ENCODE measurements at regions not wholly inside any gene's neighbourhood (a gene's known extent, or its start where the extent isn't known, plus 50 kb on each side); places are given as distances from the start of the nearest gene placed in this dataset.

- no peak for DNase-seq (ENCODE audit: low read depth)
Observed at GRCh38 chr13:105788530-105788929, 746.9 kb downstream of the EFNB2 start.

- DNase-seq (ENCODE audit: low read depth) = no peak
Observed at GRCh38 chr13:105787632-105788031, 747.8 kb downstream of the EFNB2 start.

- DNase-seq (ENCODE audit: low read depth) = no peak
Observed at GRCh38 chr13:105785436-105785835, 750.0 kb downstream of the EFNB2 start.

- DNase-seq (ENCODE audit: low read depth) = no peak
Observed at GRCh38 chr13:105783261-105783660, 752.2 kb downstream of the EFNB2 start.

GRCh38 chr13:105778196-105778595 is 757.3 kb downstream of the EFNB2 start:
- DNase-seq (ENCODE audit: low read depth) = no peak

- DNase-seq (ENCODE audit: low read depth) = no peak
Observed at GRCh38 chr13:105774739-105775460, 760.6 kb downstream of the EFNB2 start.

- DNase-seq (ENCODE audit: low read depth) = no peak
Observed at GRCh38 chr13:105773863-105774538, 761.5 kb downstream of the EFNB2 start.

- no peak for DNase-seq (ENCODE audit: low read depth)
Observed at GRCh38 chr13:105773241-105773640, 762.2 kb downstream of the EFNB2 start.

GRCh38 chr13:105764486-105764885 is 771.0 kb downstream of the EFNB2 start:
- no peak for DNase-seq (ENCODE audit: low read depth)

GRCh38 chr13:105763851-105764250 is 771.6 kb downstream of the EFNB2 start:
- DNase-seq (ENCODE audit: low read depth) = no peak

GRCh38 chr13:105762096-105762495 is 773.4 kb downstream of the EFNB2 start:
- DNase-seq (ENCODE audit: low read depth) = no peak

GRCh38 chr13:105758918-105759860 is 776.3 kb downstream of the EFNB2 start:
- DNase-seq (ENCODE audit: low read depth) = no peak

GRCh38 chr13:105740739-105741138 is 794.7 kb downstream of the EFNB2 start:
- DNase-seq (ENCODE audit: low read depth) = no peak

- no peak for DNase-seq (ENCODE audit: low read depth)
Observed at GRCh38 chr13:105737688-105738087, 797.8 kb downstream of the EFNB2 start.

GRCh38 chr13:105735281-105735680 is 800.2 kb downstream of the EFNB2 start:
- DNase-seq (ENCODE audit: low read depth) = no peak

- DNase-seq (ENCODE audit: low read depth) = no peak
Observed at GRCh38 chr13:105732806-105733529, 802.5 kb downstream of the EFNB2 start.

GRCh38 chr13:105725887-105726286 is 809.6 kb downstream of the EFNB2 start:
- no peak for DNase-seq (ENCODE audit: low read depth)

GRCh38 chr13:105721016-105721415 is 814.4 kb downstream of the EFNB2 start:
- no peak for DNase-seq (ENCODE audit: low read depth)

- DNase-seq (ENCODE audit: low read depth) = no peak
Observed at GRCh38 chr13:105719859-105720258, 815.6 kb downstream of the EFNB2 start.

GRCh38 chr13:105709181-105709580 is 826.3 kb downstream of the EFNB2 start:
- no peak for DNase-seq (ENCODE audit: low read depth)

- no peak for DNase-seq (ENCODE audit: low read depth)
Observed at GRCh38 chr13:105703843-105704242, 831.6 kb downstream of the EFNB2 start.

- DNase-seq (ENCODE audit: low read depth) = no peak
Observed at GRCh38 chr13:105702441-105702840, 833.0 kb downstream of the EFNB2 start.

Data from activated gamma-delta T cell treated with anti-CD3 and anti-CD28 coated beads, Interleukin-2, amount 50 U/mL, for 16 hours (primary cell).